IPS-18c (cell line): ENCODE measurements at regions not wholly inside any gene's neighbourhood (a gene's known extent, or its start where the extent isn't known, plus 50 kb on each side); places are given as distances from the start of the nearest gene placed in this dataset.
"Not testable (repeated sequence)": the region's sequence is repeated elsewhere in the genome, so short reads cannot be mapped to it uniquely, and the experiment has no call there.

Source experiments
- H3K4me3 ChIP-seq: 2 replicates; pipeline ENCODE4 v1.7.0; 2013; ENCODE audit warnings: low read depth, mild to moderate bottlenecking, low read length, moderate library complexity; ENCODE audit not compliant: insufficient read depth
- H3K9me3 ChIP-seq: one replicate; pipeline ENCODE4 v1.6.1; 2013; ENCODE audit warnings: mild to moderate bottlenecking, low read length, moderate library complexity; ENCODE audit not compliant: control insufficient read depth, insufficient read depth

DNA sequence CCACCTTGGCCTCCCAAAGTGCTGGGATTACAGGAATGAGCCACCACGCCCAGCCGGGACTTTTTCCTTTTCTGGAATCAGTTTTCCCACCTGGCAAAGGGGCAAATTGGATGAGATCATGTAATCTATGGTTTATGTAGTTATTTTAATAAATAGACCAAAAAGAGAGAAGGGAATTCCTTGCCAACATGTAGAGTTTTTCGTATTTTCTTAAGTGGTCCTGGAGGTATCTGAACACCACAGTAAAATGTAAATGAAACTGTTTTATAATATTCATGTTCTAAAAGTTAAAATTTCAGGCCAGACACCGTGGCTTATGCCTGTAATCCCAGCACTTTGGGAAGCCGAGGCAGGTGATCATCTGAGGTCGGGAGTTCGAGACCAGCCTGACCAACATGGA, 185.1 kb upstream of the ZNF217 start:
- H3K9me3 ChIP-seq: no peaks in the 10 kb centered on the region
- no peak overlapping the region for H3K4me3 ChIP-seq

DNA sequence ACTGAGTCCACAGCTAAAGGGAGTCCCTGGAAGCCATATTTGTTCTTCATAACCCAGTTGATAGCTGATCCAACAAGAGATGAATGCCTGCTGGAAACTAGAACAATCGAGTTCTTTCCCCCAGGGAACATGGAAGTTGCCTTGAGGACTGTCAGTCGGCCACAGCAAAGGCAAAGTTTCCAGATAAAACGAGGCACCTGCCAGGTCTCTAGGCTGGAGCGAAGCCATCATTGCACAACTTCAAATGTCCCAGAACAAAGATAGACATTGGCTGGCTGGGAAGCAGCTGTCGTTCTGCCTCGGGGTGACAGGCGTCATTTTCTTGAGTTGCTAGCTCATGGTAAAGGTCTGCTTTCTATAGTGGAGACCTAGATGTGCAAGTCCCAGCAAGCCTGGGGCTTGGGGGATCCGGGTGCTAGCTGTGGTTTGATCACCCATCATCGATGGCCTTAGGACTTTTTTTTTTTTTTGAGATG, 184.4 kb upstream of the ZNF217 start:
- H3K9me3 ChIP-seq: no peaks in the 10 kb centered on the region
- no peak overlapping the region for H3K4me3 ChIP-seq

DNA sequence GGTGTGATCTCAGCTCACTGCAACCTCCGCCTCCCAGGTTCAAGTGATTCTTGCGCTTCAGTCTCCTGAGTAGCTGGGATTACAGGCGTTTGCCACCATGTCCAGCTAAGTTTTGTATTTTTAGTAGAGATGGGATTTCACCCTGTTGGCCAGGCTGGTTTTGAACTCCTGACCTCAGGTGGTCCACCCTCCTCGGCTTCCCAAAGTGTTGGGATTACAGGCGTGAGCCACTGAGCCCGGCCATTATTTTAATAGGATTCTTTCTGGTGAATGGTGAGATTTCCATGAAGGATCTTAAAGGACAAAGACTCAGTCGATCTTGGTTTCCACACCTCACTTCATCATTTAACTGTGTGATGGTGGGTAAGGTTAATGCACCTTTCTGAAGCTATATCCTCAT, 183.8 kb upstream of the ZNF217 start:
- not testable (repeated sequence) for H3K4me3 ChIP-seq, H3K9me3 ChIP-seq

DNA sequence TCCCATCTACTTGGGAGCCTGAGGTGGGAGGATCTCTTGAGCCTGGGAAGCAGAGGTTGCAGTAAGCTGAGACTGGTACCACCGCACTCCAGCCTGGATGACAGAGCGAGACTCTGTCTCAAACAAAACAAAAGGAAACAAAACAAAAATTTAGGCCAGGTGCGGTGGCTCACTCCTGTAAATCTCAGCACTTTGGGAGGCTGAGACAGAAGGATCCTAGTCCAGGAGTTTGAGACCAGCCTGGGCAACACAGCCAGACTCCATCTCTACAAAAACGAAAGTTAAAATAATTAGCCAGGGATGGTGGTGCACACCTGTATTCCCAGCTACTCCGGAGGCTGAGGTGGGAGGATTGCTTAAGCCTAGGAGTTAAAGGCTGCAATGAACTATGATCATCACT, 183.2 kb upstream of the ZNF217 start:
- Histone ChIP-seq H3K4me3 (no peak overlapping the region), H3K9me3 (no peaks in the 10 kb centered on the region)

DNA sequence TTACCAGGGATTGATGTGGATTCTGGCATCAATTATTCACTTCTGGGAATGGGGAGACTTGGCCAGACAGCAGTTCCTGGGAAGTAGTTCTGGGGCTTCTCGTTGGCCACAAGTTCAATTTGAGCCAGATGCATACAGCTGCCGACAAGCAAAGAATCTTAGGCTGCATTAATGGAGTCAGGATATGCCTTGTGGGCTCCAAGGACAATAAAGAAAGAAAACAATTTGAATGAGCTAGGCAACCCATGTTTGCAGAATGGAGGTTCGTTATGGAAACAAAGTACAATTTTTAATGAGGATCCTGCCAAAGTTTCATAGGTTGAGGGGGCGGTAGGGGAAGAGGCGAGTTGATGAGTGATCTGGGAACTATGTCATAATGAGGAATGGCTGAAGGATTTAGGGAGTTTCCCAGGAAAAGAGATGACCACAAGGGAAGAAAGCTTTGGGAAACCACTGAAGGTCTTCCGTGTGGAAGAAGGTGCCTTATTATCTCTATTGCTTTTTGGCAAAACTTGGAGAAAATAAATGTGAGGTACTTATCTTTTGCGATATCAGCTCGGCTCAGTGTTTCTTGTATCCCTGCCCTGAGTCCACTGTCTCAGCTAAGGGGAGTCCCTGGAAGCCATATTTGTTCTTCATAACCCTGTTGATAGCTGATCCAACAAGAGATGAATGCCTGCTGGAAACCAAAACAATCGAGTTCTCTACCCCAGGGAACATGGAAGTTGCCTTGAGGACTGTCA, 181.0 kb upstream of the ZNF217 start:
- H3K4me3 ChIP-seq: no peak overlapping the region
- no peaks in the 10 kb centered on the region for H3K9me3 ChIP-seq

DNA sequence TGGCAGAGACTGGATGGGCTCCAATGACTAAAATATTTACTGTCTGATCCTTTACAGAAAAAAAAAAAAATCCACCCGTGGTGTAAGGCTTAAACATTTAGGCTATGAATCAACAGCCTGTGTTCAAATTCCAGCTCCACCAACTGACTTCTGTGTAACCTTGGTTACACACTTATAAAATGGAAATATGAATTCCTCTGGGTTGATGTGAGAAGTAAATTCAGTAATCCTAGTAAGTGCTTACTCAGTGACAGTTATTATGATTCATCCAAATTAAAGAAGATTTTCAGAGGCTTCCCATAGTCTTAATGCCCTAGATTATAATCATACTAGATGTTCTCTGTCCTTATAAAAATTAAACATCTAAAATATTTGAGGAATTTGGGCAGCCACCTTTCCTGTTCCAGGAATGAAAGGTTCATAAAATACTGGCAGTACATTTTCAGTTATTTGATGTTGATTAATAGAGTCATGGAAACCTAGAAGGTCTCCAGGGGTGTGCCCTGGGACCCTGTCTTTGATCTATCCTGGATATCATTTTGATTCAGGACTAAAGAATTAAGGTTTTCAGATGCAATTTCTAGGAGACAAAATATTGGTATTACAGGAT, 180.3 kb upstream of the ZNF217 start:
- Histone ChIP-seq H3K9me3 (no peaks in the 10 kb centered on the region), H3K4me3 (no peak overlapping the region)

DNA sequence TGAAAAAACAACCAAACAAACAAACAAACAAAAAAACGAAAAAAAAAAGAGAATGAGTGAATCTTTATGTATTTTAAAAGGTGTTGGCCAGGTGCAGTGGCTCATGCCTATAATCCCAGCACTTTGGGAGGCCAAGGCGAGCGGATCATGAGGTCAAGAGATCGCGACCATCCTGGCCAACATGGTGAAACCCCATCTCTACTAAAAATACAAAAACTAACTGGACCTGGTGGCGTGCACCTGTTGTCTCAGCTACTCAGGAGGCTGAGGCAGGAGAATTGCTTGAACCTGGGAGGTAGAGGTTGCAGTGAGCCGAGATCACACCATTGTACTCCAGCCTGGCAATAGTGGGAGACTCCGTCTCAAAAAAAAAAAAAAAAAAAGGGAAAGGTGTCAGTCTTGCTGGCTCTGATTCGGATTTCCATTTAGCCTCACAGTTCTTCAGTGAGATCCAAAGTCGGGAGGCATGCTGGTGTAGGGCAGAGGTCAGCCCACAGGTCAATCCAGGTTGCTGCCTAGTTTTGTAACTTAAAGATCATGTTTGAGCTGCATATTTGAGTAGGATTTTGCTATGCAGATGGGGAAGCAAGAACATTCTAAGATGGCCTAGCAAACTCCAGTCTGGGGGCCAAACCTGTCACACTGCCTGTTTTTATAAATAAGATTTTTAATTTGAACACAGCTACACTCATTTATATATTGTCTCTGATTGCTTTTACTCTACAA, 179.6 kb upstream of the ZNF217 start:
- H3K4me3 ChIP-seq, H3K9me3 ChIP-seq: not testable (repeated sequence)

DNA sequence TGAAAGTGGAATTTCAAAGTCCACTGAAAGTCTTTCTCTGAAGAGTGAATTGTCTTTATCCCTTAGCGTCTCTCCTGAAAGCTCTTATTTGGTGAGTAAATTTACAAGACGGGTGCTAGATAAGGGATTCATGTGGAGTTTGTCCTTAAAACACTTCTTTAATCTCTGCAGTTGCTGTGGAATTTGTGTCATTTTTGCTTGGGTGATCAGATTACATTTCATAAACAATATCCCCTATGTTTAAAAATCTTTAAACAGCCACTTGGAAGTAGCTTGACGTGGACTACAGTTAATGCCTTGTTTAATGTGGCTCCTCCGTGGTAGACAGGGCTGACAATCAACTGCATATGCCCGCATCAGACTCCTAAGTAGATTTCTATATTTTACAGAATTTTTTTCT, 175.4 kb upstream of the ZNF217 start:
- no peak overlapping the region for H3K4me3 ChIP-seq

DNA sequence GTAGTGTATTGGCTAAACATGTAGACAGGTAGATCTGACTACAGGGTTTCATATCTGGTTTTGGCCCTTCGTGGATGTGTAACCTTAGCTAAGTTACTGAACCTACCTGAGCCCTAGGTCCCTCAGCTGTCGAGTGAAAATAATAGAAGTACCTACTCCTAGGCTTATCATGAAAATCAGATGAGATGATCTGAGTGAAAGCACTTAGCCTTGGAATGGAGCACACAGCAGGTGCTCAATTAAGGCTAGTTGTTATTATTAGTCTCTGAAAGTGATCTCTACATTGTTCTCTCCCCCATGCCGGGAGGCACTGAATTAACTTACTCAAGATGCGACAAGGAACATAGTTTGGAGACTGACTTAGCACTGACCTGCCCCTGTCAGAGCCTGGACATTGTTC, 174.7 kb upstream of the ZNF217 start:
- H3K4me3 ChIP-seq: no peak overlapping the region

More for the DNA sequence above, 175.4 kb upstream of the ZNF217 start:
- peaks cover 2% of the 10 kb centered on the region for H3K9me3 ChIP-seq

DNA sequence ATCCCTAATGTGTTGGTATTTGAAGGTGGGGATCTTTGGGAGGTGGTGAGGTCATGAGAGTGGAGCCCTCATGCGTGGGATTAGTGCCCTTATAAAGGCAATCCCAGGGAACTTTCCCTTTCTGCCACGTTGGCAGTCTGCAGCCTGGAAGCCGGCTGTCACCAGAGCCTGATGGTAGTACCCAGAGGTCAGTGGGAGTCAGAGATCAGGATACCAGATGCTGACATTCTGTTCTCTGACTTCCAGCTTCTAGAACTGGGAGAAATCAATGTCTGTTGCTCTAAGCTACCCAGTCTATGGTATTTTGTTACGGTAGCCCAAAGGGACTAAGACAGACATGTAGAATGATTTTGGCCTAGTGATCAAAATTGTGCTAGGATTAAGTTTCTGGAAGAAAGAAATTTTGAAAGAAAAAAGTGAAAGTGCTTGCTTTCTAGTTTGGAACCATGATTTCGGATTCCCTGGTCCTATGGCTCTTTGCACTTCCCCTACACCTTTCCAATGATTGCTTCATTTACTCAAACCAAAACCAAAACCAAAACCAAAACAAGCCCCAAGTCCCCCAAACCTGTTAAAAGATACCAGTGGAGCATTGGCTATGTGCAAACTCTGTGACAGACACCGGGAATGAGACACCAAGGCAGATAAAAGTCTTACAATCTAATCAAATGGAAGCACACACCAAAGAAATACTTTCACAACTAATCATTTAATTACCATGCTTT, 173.7 kb upstream of the ZNF217 start:
- H3K4me3 ChIP-seq: no peak overlapping the region
- H3K9me3 ChIP-seq: peaks cover 2% of the 10 kb centered on the region

More for the DNA sequence above, 174.7 kb upstream of the ZNF217 start:
- H3K9me3 ChIP-seq: peaks cover 2% of the 10 kb centered on the region

DNA sequence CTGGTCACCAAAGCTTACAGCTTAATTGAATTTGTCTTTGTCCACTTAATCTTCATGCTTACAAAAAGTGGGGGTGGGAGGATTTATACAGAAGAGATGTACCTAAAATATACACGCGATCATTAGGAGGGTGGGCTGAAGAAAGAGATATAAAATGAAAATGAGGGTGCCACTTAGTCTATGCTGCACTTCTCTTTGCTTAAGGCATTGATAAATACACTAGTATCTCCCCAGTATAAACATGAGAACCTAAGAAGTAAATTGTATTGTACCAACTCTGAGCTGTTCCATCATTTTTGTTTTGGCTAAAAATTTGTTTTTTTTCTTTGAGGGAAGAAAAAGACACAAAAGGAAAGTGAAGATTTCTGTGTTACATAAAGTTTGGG, 170.8 kb upstream of the ZNF217 start:
- H3K9me3 ChIP-seq: peaks cover 2% of the 10 kb centered on the region
- H3K4me3 ChIP-seq: no peak overlapping the region

DNA sequence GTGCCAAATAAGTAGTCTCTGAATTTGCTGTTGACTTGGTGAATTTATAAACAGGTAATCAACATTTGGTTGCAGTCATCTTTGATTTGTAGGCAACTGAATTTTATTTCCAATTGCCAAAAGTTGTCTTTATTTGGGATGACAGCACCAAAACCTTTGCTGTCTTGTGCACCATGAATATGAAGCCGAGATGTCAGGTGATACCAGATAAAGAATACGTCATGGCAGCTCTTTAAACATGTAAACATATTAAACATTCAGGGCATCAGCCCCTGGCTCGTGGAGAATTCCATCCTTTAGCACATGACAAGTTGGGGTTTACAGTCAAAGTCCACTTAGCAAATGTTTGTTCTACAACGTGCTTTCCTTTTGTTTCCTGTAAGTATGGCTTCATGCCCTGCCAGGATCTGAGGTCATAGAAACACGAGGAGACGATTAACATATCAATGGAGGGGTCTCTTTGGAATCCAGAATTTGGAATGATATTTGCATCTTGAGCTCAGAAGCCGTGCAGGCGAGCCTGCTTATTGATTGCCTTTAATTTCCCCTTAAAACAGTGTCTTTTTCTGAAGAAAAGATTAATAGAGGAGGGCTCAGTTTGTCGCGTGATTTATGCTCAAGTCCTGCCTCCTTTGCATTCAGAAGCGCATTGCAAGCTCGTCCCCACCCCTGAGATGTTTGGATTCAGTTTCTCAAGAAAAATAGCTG, 170.2 kb upstream of the ZNF217 start:
- H3K9me3 ChIP-seq: peaks cover 2% of the 10 kb centered on the region
- no peak overlapping the region for H3K4me3 ChIP-seq

DNA sequence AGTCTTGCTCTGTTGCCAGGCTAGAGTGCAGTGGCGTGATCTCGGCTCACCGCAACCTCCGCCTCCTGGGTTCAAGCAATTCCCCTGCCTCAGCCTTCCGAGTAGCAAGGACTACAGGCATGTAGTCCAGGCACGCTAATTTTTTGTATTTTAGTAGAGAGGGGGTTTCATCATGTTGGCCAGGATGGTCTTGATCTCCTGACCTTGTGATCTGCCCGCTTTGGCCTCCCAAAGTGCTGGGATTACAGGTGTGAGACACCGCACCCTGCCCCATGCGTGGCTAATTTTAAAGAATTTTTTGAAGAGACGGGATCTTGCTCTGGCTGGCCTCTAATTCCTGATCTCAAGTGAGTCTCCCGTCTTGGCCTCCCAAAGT, 168.8 kb upstream of the ZNF217 start:
- not testable (repeated sequence) for H3K9me3 ChIP-seq

DNA sequence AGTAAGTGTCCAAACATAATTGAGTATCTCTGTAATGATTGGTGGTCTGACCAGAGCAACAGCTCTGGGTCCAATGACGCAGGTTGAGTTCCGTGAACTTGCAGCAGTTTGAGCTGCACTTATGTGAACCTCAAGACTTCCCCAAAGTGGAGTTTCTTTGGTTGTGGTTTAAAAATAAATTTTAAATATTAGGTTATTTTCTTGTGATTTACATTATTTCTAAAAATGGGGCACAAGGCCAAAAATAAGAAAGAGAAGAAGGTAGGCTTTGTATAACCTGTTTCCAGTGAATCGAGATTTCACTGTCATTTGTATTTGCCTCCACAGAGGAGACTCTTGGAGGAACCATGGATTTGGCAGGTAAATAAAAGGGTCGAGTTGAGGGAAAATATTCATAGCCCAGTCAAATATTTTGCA, 166.4 kb upstream of the ZNF217 start:
- Histone ChIP-seq H3K4me3 (no peak overlapping the region), H3K9me3 (no peaks in the 10 kb centered on the region)

More for the DNA sequence above, 168.8 kb upstream of the ZNF217 start:
- not testable (repeated sequence) for H3K4me3 ChIP-seq

DNA sequence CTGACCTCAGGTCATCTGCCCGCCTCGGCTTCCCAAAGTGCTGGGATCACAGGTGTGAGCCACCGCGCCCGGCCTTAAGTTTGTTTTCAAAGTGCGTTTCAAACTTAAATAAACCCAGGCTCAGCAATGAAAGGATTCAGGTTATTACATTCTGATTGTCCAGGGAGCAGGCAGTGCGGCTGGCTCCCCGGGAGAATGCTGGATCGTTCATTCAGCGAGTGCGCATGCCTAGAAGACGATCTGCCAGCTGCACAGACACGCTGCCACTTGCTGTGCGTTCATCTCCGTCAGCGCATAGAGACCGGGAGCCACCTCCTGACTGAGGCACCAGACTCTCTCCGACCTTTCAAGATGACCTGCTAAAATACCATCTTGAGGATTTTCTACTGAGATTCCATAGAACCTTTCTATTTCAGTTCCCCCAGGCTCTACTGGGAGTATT, 163.9 kb upstream of the ZNF217 start:
- Histone ChIP-seq H3K9me3 (no peaks in the 10 kb centered on the region), H3K4me3 (no peak overlapping the region)

DNA sequence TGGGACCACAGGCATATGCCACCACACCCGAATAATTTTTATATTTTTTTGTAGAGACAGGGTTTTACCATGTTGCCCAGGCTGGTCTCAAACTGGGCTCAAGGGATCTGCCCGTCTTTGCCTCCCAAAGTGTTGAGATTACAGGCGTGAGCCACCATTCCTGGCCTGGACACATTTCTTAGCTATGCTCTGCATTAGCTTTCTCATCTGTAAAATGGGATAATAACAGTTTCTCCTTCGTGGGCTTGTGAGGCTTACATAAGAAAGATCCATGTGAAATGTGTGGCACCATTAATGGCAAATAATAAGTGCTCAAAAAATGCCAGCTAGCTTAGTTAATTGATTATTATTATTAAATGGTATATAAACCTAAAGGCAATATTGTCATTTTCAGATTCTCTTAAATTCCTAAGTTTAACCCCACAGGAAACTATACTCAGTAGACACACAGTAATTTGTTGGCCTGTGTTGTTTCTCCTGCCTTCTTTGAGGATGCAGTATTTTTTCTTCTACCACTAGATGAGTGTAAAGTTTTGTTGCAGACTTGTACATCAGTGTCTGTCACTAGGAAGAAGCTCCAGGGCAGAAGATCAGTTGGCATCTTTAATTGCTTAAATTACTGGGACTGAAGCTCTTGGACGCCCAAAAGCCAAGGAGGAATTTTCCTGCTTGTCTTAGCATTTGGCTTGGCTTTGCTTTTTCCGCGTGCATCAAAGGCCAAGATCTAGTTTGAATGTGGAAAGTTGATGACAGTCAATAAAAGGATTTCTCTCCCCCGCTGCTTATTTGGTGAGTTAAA, 162.3 kb upstream of the ZNF217 start:
- Histone ChIP-seq H3K4me3 (no peak overlapping the region), H3K9me3 (no peaks in the 10 kb centered on the region)
